KMS-11 (cell line): ENCODE measurements at regions not wholly inside any gene's neighbourhood (a gene's known extent, or its start where the extent isn't known, plus 50 kb on each side); places are given as distances from the start of the nearest gene placed in this dataset.
A peak's percentile ranks its signal among the peaks of the same experiment; 100 is the strongest.

ENCODE experiments used
- H2AFZ ChIP-seq: fragments of 200-600 bp; sonication (generic); 2 replicates; pipeline ENCODE4 v1.6.1; 2016; ENCODE audit warnings: antibody characterized with exemption, mixed run types, low read depth
- H3K27ac ChIP-seq: fragments of 200-600 bp; sonication (generic); 2 replicates; pipeline ENCODE4 v1.6.1; 2016; ENCODE audit warnings: mild to moderate bottlenecking, mixed run types
- H3K27me3 ChIP-seq: fragments of 200-600 bp; sonication (generic); 2 replicates; pipeline ENCODE4 v1.6.1; 2017; ENCODE audit warnings: mild to moderate bottlenecking, low read depth, mixed run types, moderate library complexity; ENCODE audit not compliant: insufficient read depth
- H3K36me3 ChIP-seq: fragments of 200-600 bp; sonication (generic); 2 replicates; pipeline ENCODE4 v1.6.1; 2017; ENCODE audit warnings: mild to moderate bottlenecking, mixed run types; ENCODE audit not compliant: insufficient read depth
- H3K4me1 ChIP-seq: fragments of 200-600 bp; sonication (generic); 2 replicates; pipeline ENCODE4 v1.6.1; 2016; ENCODE audit warnings: mild to moderate bottlenecking, low read depth, mixed run types; ENCODE audit not compliant: poor library complexity, severe bottlenecking
- H3K4me2 ChIP-seq: fragments of 200-600 bp; sonication (generic); 2 replicates; pipeline ENCODE4 v1.7.0; 2016; ENCODE audit warnings: mild to moderate bottlenecking, mixed run types
- H3K4me3 ChIP-seq: fragments of 200-600 bp; sonication (generic); IDR thresholded peaks from 2 replicates; pipeline ENCODE4 v1.6.1; 2017; ENCODE audit warnings: low read depth, low read length, mixed read lengths; ENCODE audit not compliant: insufficient read depth
- H3K79me2 ChIP-seq: fragments of 200-600 bp; sonication (generic); 2 replicates; pipeline ENCODE4 v1.6.1; 2016; ENCODE audit warnings: low read depth, mixed run types; ENCODE audit not compliant: insufficient read depth
- H3K9ac ChIP-seq: fragments of 200-600 bp; sonication (generic); 2 replicates; pipeline ENCODE4 v1.6.1; 2016; ENCODE audit warnings: mild to moderate bottlenecking, mixed run types
- H4K20me1 ChIP-seq: fragments of 200-600 bp; sonication (generic); 2 replicates; pipeline ENCODE4 v1.6.1; 2016; ENCODE audit warnings: mild to moderate bottlenecking, mixed run types; ENCODE audit not compliant: insufficient read depth
- CTCF ChIP-seq: fragments of 200-600 bp; sonication (generic); conservative IDR thresholded peaks from 2 replicates; pipeline ENCODE4 v1.6.1; 2017; ENCODE audit warnings: low read depth, mild to moderate bottlenecking, antibody characterized with exemption, low read length, moderate library complexity, mixed read lengths

- TF ChIP-seq CTCF: no peak
- Histone ChIP-seq H3K27me3 (no peaks in the 10 kb centered on the region), H3K9ac (no peak overlapping the region), H3K79me2 (no peaks in the 10 kb centered on the region), H3K4me3 (no peak overlapping the region), H3K27ac (no peak overlapping the region), H3K4me2 (no peak overlapping the region), H3K4me1 (peaks cover 12% of the 10 kb centered on the region), H4K20me1 (no peaks in the 10 kb centered on the region), H3K36me3 (no peaks in the 10 kb centered on the region), H2AFZ (no peak overlapping the region)
Observed at GRCh38 chr5:88955403-88955802, 72.4 kb upstream of the MEF2C start.

- TF ChIP-seq CTCF: no peak
- Histone ChIP-seq H3K27me3 (no peaks in the 10 kb centered on the region), H3K4me3 (no peak overlapping the region), H2AFZ (no peak overlapping the region), H3K36me3 (no peaks in the 10 kb centered on the region), H3K9ac (no peak overlapping the region), H3K4me1 (peaks cover 12% of the 10 kb centered on the region), H4K20me1 (no peaks in the 10 kb centered on the region), H3K4me2 (0 out of 2 replicates have a peak overlapping the region, but pooled peaks have one; percentile 10), H3K79me2 (no peaks in the 10 kb centered on the region), H3K27ac (no peak overlapping the region)
Observed at GRCh38 chr5:88954511-88954910, 71.5 kb upstream of the MEF2C start.

GRCh38 chr5:88952996-88953643, 70.1 kb upstream of the MEF2C start:
- Histone ChIP-seq H3K4me2 (no peak overlapping the region), H3K4me3 (no peak overlapping the region), H3K9ac (no peak overlapping the region), H3K36me3 (no peaks in the 10 kb centered on the region), H3K4me1 (peaks cover 12% of the 10 kb centered on the region), H3K79me2 (no peaks in the 10 kb centered on the region), H4K20me1 (no peaks in the 10 kb centered on the region), H3K27me3 (no peaks in the 10 kb centered on the region), H2AFZ (no peak overlapping the region), H3K27ac (no peak overlapping the region)
- TF ChIP-seq CTCF: no peak

GRCh38 chr5:88952344-88952743, 69.4 kb upstream of the MEF2C start:
- Histone ChIP-seq H3K27ac (no peak overlapping the region), H3K4me3 (no peak overlapping the region), H2AFZ (no peak overlapping the region), H3K4me1 (peaks cover 12% of the 10 kb centered on the region), H3K36me3 (no peaks in the 10 kb centered on the region), H3K27me3 (no peaks in the 10 kb centered on the region), H4K20me1 (no peaks in the 10 kb centered on the region), H3K4me2 (no peak overlapping the region), H3K79me2 (no peaks in the 10 kb centered on the region), H3K9ac (no peak overlapping the region)
- TF ChIP-seq CTCF: no peak
